OCI-LY3 (cell line): ENCODE measurements at regions not wholly inside any gene's neighbourhood (a gene's known extent, or its start where the extent isn't known, plus 50 kb on each side); places are given as distances from the start of the nearest gene placed in this dataset.

Source experiments
- H2AFZ ChIP-seq: fragments of 200-600, 300-600 bp; shearing (Covaris generic); 2 replicates; pipeline ENCODE4 v1.6.0; 2014; ENCODE audit warnings: antibody characterized with exemption, low read depth, low read length
- H3K27ac ChIP-seq: fragments of 200-600, 300-600 bp; sonication (generic); 2 replicates; pipeline ENCODE4 v1.5.1; 2014; ENCODE audit warnings: mild to moderate bottlenecking, low read length, moderate library complexity, mixed read lengths
- H3K27me3 ChIP-seq: fragments of 200-600, 300-600 bp; sonication (generic); 2 replicates; pipeline ENCODE4 v1.6.1; 2014; ENCODE audit warnings: low read depth, low read length, mixed read lengths
- H3K36me3 ChIP-seq: fragments of 200-600, 300-600 bp; sonication (generic); replicated peaks from 2 replicates; pipeline ENCODE3; 2014; ENCODE audit warnings: low read depth, low read length, mixed read lengths
- H3K4me1 ChIP-seq: fragments of 300-600, 200-600 bp; sonication (generic); 2 replicates; pipeline ENCODE4 v1.6.1; 2014; ENCODE audit warnings: low read length, mixed read lengths
- H3K4me2 ChIP-seq: fragments of 200-600, 300-600 bp; sonication (generic); 2 replicates; pipeline ENCODE4 v1.6.1; 2014; ENCODE audit warnings: low read length, mixed read lengths
- H3K4me3 ChIP-seq: fragments of 300-600, 200-600 bp; sonication (generic); 2 replicates; pipeline ENCODE4 v1.5.1; 2014; ENCODE audit warnings: antibody characterized with exemption, mild to moderate bottlenecking, low read length, moderate library complexity
- H3K79me2 ChIP-seq: fragments of 300-600, 200-600 bp; shearing (Covaris generic); 2 replicates; pipeline ENCODE4 v1.6.1; 2014; ENCODE audit warnings: mild to moderate bottlenecking, low read length, mixed read lengths
- H3K9ac ChIP-seq: fragments of 300-600, 200-600 bp; shearing (Covaris generic); 2 replicates; pipeline ENCODE4 v1.6.0; 2014; ENCODE audit warnings: mild to moderate bottlenecking, low read length, moderate library complexity
- H3K9me3 ChIP-seq: fragments of 200-600, 300-600 bp; shearing (Covaris generic); 2 replicates; pipeline ENCODE4 v1.6.1; 2014; ENCODE audit warnings: low read length, mixed read lengths; ENCODE audit not compliant: insufficient read depth
- H4K20me1 ChIP-seq: fragments of 200-600, 300-600 bp; sonication (generic); 2 replicates; pipeline ENCODE4 v1.6.1; 2016; ENCODE audit warnings: low read length, mixed read lengths; ENCODE audit not compliant: insufficient read depth
- EZH2phosphoT487 ChIP-seq: fragments of 200-600 bp; shearing (Covaris generic); IDR thresholded peaks from 2 replicates; pipeline ENCODE4 v1.6.1; 2018; ENCODE audit warnings: antibody characterized with exemption, mixed run types, low read depth
- TF ChIP-seq, protein P1 (sequence below): fragments of 200-600, 300-600 bp; sonication (generic); IDR thresholded peaks from 2 replicates; pipeline ENCODE4 v1.5.1; 2014; ENCODE audit warnings: antibody characterized with exemption, low read length, low read depth

DNA sequence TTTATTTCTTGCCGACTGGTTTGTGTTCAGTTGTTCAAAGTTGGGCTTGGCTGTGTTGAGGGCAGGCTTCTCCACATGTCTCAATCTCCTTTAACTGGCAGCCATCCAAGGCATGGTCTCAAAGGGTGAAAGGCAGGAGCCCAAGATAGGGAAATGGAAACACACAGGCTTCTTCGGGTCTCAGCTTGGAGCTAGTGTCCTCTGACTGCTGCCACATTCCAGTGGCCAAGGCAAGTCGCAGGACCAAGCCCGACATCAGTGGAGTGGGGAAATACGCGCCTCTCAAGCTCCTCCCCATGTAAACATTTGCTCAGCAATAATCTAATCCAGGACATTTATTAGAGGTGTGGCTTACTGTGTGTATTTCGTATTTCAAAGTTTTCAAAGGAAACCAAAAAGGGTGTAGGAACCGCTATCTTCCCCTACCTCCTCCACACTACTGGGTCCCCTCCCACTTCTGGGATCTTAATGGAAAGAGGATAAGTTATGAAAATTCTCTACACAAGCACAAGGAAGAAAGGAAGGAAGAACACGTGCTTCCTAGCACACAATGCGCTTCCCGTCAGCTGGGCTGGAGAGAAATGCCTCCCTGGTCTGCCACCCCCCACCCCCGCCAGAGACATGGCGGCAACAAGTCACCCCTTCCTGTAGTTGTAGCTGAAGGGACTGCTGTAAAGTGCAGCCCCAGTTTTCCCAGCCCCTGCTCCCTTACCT, 181.7 kb downstream of the FAM43A start:
- H3K27me3 ChIP-seq: peaks cover 14% of the 10 kb centered on the region
- no peak overlapping the region for H3K4me2 ChIP-seq
- no peak overlapping the region for H3K4me3 ChIP-seq
- H3K9ac ChIP-seq: no peak overlapping the region
- H4K20me1 ChIP-seq: no peaks in the 10 kb centered on the region
- no peak overlapping the region for H2AFZ ChIP-seq
- H3K79me2 ChIP-seq: no peaks in the 10 kb centered on the region
- H3K9me3 ChIP-seq: peaks cover 4% of the 10 kb centered on the region; the same call in 1 of the 2 replicates
- no peaks in the 10 kb centered on the region for H3K36me3 ChIP-seq
- TF ChIP-seq EZH2phosphoT487: no peak
- TF ChIP-seq, protein P1, sequence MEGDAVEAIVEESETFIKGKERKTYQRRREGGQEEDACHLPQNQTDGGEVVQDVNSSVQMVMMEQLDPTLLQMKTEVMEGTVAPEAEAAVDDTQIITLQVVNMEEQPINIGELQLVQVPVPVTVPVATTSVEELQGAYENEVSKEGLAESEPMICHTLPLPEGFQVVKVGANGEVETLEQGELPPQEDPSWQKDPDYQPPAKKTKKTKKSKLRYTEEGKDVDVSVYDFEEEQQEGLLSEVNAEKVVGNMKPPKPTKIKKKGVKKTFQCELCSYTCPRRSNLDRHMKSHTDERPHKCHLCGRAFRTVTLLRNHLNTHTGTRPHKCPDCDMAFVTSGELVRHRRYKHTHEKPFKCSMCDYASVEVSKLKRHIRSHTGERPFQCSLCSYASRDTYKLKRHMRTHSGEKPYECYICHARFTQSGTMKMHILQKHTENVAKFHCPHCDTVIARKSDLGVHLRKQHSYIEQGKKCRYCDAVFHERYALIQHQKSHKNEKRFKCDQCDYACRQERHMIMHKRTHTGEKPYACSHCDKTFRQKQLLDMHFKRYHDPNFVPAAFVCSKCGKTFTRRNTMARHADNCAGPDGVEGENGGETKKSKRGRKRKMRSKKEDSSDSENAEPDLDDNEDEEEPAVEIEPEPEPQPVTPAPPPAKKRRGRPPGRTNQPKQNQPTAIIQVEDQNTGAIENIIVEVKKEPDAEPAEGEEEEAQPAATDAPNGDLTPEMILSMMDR: no peak
- H3K27ac ChIP-seq: no peak overlapping the region
- H3K4me1 ChIP-seq: peaks cover 35% of the 10 kb centered on the region

DNA sequence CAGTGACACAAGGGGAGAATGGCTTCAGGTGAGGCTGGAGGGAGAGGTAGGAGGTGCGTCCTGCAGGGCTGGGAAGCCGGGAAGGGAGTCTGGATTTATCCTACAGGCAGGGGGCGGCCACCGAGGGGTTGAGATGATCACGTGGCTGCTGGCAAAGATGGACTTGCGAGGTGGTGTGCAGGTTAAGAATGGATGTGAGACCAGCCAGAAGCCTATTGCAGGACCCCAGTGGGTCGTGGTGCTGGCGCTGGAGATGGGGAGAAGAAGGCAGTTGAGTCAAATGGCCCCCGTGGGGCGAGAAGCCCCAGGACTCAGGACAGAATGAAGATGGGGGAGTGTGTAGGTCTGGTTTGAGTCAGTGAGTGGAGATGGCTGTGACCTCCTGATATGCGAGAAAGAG, 183.1 kb downstream of the FAM43A start:
- Histone ChIP-seq H3K4me2 (no peak overlapping the region), H3K4me1 (peaks cover 37% of the 10 kb centered on the region), H3K27ac (no peak overlapping the region), H2AFZ (no peak overlapping the region), H3K36me3 (no peaks in the 10 kb centered on the region), H4K20me1 (no peaks in the 10 kb centered on the region), H3K79me2 (no peaks in the 10 kb centered on the region), H3K9me3 (peaks cover 4% of the 10 kb centered on the region; the same call in 1 of the 2 replicates), H3K4me3 (no peak overlapping the region), H3K9ac (no peak overlapping the region), H3K27me3 (peaks cover 14% of the 10 kb centered on the region)
- TF ChIP-seq, protein P1: no peak
- TF ChIP-seq EZH2phosphoT487: no peak

DNA sequence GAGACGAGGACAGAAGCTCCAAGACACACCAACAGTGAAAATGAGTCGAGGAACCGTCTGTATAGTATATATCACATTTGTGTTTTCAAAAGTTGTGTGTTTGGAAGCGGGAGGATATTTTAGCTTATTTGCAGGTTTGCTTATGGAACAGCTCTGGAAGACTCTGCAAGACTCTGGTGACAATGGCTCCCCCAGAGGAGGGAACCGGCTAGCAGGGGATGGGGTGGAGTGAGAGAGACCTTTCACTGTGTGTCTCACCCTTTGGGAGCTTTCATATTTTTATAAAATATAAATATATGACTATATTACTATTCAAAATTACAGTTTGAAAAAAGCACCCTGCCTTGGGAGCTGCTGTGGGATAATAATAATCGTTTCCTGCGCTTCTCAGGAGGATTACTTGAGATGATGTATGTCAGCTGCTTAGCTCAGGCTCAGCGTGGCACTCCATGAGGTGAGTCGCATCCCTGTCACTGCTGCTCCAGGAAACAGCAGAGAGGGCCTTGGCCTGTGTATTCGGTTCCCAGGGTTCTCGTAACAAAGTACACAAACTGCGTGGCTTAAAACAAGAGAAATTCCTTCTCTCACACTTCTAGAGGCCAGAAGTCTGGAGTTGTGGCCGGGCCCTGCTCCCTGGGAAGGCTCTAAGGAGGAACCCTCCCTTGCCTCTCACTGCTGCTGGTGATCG, 183.9 kb downstream of the FAM43A start:
- Histone ChIP-seq H3K4me2 (no peak overlapping the region), H3K9me3 (peaks cover 4% of the 10 kb centered on the region; the same call in 1 of the 2 replicates), H4K20me1 (no peaks in the 10 kb centered on the region), H3K79me2 (no peaks in the 10 kb centered on the region), H2AFZ (no peak overlapping the region), H3K9ac (no peak overlapping the region), H3K4me3 (no peak overlapping the region), H3K27ac (no peak overlapping the region), H3K36me3 (no peaks in the 10 kb centered on the region), H3K27me3 (peaks cover 14% of the 10 kb centered on the region), H3K4me1 (peaks cover 40% of the 10 kb centered on the region)
- no peak for TF ChIP-seq EZH2phosphoT487
- TF ChIP-seq, protein P1: no peak

DNA sequence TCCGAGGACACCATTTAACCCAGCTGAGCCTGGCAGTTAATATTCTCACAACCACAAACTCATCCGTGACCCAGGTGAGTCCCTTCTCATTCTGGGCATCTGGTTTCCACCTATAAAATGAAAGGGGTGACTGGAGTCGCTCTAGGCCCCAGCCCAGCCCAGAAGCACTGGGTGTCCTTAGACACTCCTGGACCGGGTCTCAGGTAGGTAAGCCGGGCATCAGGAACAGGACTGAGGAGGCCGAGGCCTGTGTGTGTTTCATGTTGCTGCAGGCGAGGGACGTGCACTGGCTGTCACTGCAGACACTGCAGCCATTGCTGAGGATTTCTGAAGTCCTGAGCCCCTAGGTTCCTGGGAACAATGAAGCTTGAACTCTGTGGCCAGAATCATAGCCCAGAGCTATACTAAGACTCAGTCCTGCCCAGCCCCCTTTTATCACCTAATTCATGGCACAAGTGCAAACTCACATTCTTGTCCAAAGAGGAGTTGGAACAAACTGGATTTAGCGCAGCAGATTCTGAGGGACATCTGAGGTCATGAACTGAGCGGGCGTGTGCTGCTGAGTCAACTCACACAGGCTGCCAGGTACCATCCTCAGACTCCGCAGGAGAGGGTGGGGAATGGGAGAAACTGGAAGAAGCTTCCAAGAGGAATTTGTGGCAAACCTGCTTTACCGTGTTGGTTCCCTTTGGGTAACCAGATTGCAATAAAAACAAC, 184.9 kb downstream of the FAM43A start:
- Histone ChIP-seq H3K4me3 (0 out of 2 replicates have a peak overlapping the region, but pooled peaks have one; percentile 59), H3K27me3 (peaks cover 14% of the 10 kb centered on the region), H3K27ac (no peak overlapping the region), H3K9ac (no peak overlapping the region), H3K4me1 (peaks cover 33% of the 10 kb centered on the region), H3K9me3 (peaks cover 4% of the 10 kb centered on the region; the same call in 1 of the 2 replicates), H3K79me2 (no peaks in the 10 kb centered on the region), H2AFZ (no peak overlapping the region), H3K4me2 (peak overlapping the region; percentile 68), H4K20me1 (no peaks in the 10 kb centered on the region), H3K36me3 (no peaks in the 10 kb centered on the region)
- TF ChIP-seq, protein P1: no peak
- TF ChIP-seq EZH2phosphoT487: no peak
